GM13977 (cell line): ENCODE measurements at regions not wholly inside any gene's neighbourhood (a gene's known extent, or its start where the extent isn't known, plus 50 kb on each side); places are given as distances from the start of the nearest gene placed in this dataset.

Experiments
- DNase-seq: peaks from one replicate; pipeline ENCODE4 v3.0.0; 2012; ENCODE audit warnings: low spot score
- in situ Hi-C: fragments of 300-500 bp; cut with MboI; formaldehyde crosslinking; loops from one replicate; pipeline ENCODE4 v1.12.0; 2022; ENCODE audit warnings: low sequenced_read_pairs, low pct_unique_long_range_greater_than_20kb, mixed read lengths, inconsistent platforms; ENCODE audit not compliant: unreplicated experiment
- TF ChIP-seq, protein P1 (sequence below): IDR thresholded peaks from 2 replicates; pipeline ENCODE4 v1.5.1; 2012; ENCODE audit warnings: mild to moderate bottlenecking, control low read depth; ENCODE audit not compliant: insufficient read depth; ENCODE audit errors: extremely low read depth, missing control alignments

DNA sequence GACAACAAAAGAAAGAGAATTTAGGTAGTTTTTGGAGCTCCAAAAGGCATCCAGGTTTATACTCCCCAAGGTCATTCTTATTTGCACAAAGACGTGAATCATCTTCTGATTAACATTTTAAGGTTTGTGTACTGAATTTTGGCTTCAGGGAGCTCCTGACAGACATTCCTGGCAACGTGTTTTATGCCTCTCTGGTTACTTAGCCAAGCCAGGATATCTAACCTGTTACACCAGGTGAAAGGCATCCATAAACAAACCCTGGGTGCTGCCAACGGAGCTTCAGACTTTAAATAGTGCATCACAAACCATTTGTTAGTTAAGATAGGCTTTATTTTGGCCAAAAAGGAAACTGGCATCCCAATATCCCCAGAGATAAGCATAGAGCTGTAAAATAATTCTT is 997.3 kb downstream of the ARAP2 start:
- in situ Hi-C loops = no loop called here
- TF ChIP-seq, protein P1, sequence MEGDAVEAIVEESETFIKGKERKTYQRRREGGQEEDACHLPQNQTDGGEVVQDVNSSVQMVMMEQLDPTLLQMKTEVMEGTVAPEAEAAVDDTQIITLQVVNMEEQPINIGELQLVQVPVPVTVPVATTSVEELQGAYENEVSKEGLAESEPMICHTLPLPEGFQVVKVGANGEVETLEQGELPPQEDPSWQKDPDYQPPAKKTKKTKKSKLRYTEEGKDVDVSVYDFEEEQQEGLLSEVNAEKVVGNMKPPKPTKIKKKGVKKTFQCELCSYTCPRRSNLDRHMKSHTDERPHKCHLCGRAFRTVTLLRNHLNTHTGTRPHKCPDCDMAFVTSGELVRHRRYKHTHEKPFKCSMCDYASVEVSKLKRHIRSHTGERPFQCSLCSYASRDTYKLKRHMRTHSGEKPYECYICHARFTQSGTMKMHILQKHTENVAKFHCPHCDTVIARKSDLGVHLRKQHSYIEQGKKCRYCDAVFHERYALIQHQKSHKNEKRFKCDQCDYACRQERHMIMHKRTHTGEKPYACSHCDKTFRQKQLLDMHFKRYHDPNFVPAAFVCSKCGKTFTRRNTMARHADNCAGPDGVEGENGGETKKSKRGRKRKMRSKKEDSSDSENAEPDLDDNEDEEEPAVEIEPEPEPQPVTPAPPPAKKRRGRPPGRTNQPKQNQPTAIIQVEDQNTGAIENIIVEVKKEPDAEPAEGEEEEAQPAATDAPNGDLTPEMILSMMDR = no peak
- no peak for DNase-seq

DNA sequence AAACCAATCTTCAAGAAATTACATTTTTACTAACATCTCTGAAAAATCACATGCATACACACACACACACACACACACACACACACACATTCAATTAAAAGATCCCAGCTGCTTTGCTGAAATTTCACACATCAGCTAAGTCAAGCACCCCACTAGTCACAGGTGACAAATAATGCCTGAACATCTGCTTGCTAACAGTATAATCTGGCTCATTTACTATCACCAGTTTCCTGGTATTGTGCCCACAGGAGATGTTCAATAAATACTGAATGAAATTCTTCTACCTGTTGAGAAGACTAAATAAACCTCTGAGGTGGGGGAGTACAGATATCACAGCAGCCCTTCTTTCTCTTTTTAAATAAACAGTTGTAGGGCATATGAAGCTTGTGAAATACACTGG is 994.0 kb downstream of the ARAP2 start:
- TF ChIP-seq, protein P1 = no peak
- in situ Hi-C loops = no loop called here
- DNase-seq = no peak

DNA sequence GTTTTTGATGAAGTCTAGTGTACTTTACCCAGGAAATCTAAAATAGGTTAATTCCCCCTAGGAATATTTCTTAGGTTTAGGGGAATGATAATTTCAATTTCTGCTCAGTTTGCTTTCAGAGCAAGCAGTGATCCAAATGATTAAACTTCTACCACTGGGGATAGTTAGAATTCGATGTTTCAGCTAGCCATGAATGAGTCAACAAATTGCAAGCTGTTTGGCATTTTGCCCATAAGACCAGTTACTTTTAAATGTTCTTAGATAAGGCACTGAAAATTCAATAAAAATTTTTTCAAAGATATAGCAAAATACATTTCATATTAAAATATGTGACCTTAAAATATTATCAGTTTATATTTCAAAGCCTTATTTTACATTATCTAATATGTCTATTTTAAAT is 993.6 kb downstream of the ARAP2 start:
- in situ Hi-C loops = no loop called here
- TF ChIP-seq, protein P1 = no peak
- no peak for DNase-seq

DNA sequence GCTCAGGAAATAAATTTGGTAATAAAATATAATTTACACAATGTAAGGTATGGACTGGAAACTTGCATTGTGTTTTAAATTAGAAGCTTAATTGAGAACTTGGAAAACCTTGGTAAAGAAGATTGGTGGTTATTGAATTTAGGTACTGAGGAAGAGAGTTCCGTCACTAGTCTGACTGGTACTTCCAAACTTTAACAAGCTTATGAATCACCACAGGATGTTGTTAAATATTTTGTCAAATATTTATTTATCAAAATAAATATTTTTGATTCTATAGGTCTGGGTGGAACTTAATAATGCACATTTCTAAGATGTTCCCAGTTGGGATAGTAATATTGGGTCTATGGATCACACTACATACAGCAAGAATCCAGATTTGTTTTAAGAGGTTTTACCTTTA is 992.2 kb downstream of the ARAP2 start:
- TF ChIP-seq, protein P1 = no peak
- in situ Hi-C loops = no loop called here
- no peak for DNase-seq

DNA sequence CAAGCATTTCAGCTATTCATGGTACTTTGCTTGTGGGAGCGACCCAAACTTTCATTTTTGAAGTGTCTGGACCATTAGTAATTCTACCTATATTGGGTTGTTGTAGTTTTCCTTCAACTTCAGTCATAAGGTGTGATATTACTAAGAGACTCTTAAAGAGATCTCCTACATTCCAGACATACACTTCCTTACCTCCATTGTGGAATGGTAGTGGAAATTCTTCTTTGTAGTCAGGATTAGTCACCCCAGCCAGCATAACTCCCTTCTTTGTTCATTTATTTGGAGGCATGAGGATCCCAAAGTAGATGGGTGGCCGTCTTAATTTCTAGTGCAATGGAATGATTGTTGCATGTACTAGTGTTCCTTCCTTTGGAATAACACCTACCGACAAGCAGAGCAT is 991.4 kb downstream of the ARAP2 start:
- TF ChIP-seq, protein P1 = no peak
- DNase-seq = no peak
- in situ Hi-C loops = no loop called here

DNA sequence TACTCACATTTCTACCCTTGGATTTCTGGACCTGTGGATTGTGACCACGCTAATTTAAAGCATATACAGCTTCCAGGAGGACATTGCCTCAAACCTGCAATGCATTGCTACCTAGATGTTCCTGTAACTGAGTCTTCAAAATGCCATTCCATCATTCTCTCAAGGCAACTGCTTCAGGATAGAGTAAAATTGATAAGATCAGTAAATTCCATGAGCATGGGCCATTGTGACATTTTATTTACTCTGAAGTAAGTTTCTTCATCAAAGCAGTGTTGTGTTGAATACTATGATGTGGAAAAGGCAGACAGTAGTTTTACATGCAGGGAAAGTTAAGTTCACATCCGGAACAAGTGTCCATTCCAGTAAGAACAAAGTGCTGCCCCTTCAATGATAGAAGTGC is 991.0 kb downstream of the ARAP2 start:
- TF ChIP-seq, protein P1 = no peak
- no peak for DNase-seq
- in situ Hi-C loops = no loop called here

DNA sequence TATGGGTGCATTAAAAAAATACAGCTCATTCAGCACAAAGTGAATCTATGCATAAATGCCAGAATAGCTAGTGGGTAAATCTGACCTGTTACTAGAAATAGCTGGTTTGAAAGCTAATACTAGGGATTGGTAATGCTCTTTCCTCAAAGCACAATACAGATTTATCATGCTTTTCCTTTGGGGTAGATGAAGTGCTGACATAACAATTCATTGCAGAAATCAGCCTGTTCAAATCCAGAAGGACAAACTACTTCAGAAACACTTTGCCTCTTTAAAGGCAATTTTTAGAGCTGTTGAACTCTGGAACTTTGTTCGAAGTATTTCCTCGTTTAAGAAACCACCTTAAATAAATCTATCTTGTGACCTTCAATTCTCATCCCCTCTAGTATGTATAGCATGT is 957.9 kb downstream of the ARAP2 start:
- no peak for DNase-seq
- in situ Hi-C loops = no loop called here
- TF ChIP-seq, protein P1 = no peak
